SK-N-SH (cell line): ENCODE measurements at regions not wholly inside any gene's neighbourhood (a gene's known extent, or its start where the extent isn't known, plus 50 kb on each side); places are given as distances from the start of the nearest gene placed in this dataset.

Experiments used
- CTCF ChIA-PET: fragments of 300-600, 350-600 bp; formaldehyde crosslinking; extraction: SDS; loops from one replicate; lab custom pipeline; 2021; lab: Yijun Ruan, JAX
- POLR2A ChIA-PET: fragments of 350-600 bp; sonication (Branson Sonifier 250); formaldehyde crosslinking; extraction: SDS; loops from one replicate; lab custom pipeline; 2020; ENCODE audit warnings: antibody characterized with exemption, inconsistent platforms; lab: Yijun Ruan, JAX
- DNase-seq: peaks from one replicate; pipeline ENCODE4 v3.0.0; 2012
- H2AFZ ChIP-seq: fragments of 200-600 bp; sonication (generic); 2 replicates; pipeline ENCODE4 v1.8.1; 2016; ENCODE audit warnings: antibody characterized with exemption, mild to moderate bottlenecking, low read depth
- H3F3A ChIP-seq: fragments of 200-600 bp; sonication (generic); replicated peaks from 2 replicates; pipeline ENCODE3; 2016; ENCODE audit warnings: antibody characterized with exemption, mild to moderate bottlenecking; ENCODE audit not compliant: insufficient read depth
- H3K27ac ChIP-seq, 2 experiments: fragments of 200-500 bp in 1 of 2; fragments of 200-600 bp in 1 of 2; sonication (Bioruptor generic) in 1 of 2; sonication (generic), shearing (Covaris generic) in 1 of 2; 2 replicates each; pipeline versions ENCODE4 v1.5.1 to v1.6.1; 2014 to 2016; ENCODE audit warnings: low read depth in 2 of 2, inconsistent platforms in 1 of 2, low read length in 1 of 2, mild to moderate bottlenecking in 1 of 2, mixed read lengths in 1 of 2
- H3K27me3 ChIP-seq: fragments of 200-600 bp; sonication (generic), shearing (Covaris generic); 2 replicates; pipeline ENCODE4 v1.6.1; 2016; ENCODE audit warnings: mixed run types; ENCODE audit not compliant: insufficient read depth
- H3K36me3 ChIP-seq, 2 experiments: fragments of 200-500 bp in 1 of 2; fragments of 200-600 bp in 1 of 2; sonication (Bioruptor generic) in 1 of 2; sonication (generic) in 1 of 2; replicated peaks in 1 of 2; 2 replicates each; pipeline versions ENCODE3 to v1.5.1; 2014 to 2016; ENCODE audit warnings: low read length in 1 of 2, mild to moderate bottlenecking in 1 of 2; ENCODE audit not compliant: insufficient read depth in 2 of 2, control insufficient read depth in 1 of 2
- H3K4me1 ChIP-seq, 2 experiments: fragments of 200-500 bp in 1 of 2; fragments of 200-600 bp in 1 of 2; sonication (Bioruptor generic) in 1 of 2; sonication (generic), shearing (Covaris generic) in 1 of 2; 2 replicates each; pipeline versions ENCODE4 v1.5.1 to v1.6.1; 2014 to 2016; ENCODE audit warnings: low read depth in 1 of 2, low read length in 1 of 2, mixed run types in 1 of 2; ENCODE audit not compliant: insufficient read depth in 2 of 2, control insufficient read depth in 1 of 2
- H3K4me2 ChIP-seq: fragments of 200-600 bp; sonication (generic), shearing (Covaris generic); 2 replicates; pipeline ENCODE4 v1.6.1; 2017; ENCODE audit warnings: mixed run types
- H3K4me3 ChIP-seq, 2 experiments: fragments of 200-500 bp in 1 of 2; fragments of 200-600 bp in 1 of 2; sonication (Bioruptor generic) in 1 of 2; sonication (generic), shearing (Covaris generic) in 1 of 2; 2 replicates each; pipeline versions ENCODE4 v1.5.1 to v1.8.1; 2014 to 2016; ENCODE audit warnings: low read depth in 2 of 2, inconsistent platforms in 1 of 2, low read length in 1 of 2, mild to moderate bottlenecking in 1 of 2, mixed read lengths in 1 of 2, moderate library complexity in 1 of 2
- H3K79me2 ChIP-seq: fragments of 200-600 bp; sonication (generic); 2 replicates; pipeline ENCODE4 v1.8.1; 2017; ENCODE audit warnings: mild to moderate bottlenecking; ENCODE audit not compliant: insufficient read depth
- H3K9ac ChIP-seq: fragments of 200-600 bp; sonication (generic); 2 replicates; pipeline ENCODE4 v1.6.1; 2017; ENCODE audit warnings: mixed run types
- H3K9me2 ChIP-seq: fragments of 200-600 bp; sonication (generic); 2 replicates; pipeline ENCODE4 v1.6.1; 2017; ENCODE audit warnings: mixed run types
- H3K9me3 ChIP-seq: fragments of 200-600 bp; sonication (generic); 2 replicates; pipeline ENCODE4 v1.6.1; 2017; ENCODE audit warnings: mixed run types, mild to moderate bottlenecking, moderate library complexity
- H4K20me1 ChIP-seq: fragments of 200-600 bp; sonication (generic); 2 replicates; pipeline ENCODE4 v1.6.1; 2017; ENCODE audit warnings: mild to moderate bottlenecking, mixed run types; ENCODE audit not compliant: insufficient read depth
- CHD2 ChIP-seq: fragments of 150-350 bp; IDR thresholded peaks from 2 replicates; pipeline ENCODE4 v1.6.1; 2018; ENCODE audit warnings: low read length; ENCODE audit not compliant: partially characterized antibody
- EP300 ChIP-seq, 2 experiments: IDR thresholded peaks; 2 replicates each; pipeline versions ENCODE4 v1.4.0 to v1.6.1; 2012; ENCODE audit warnings: borderline replicate concordance in 1 of 2, low read depth in 1 of 2, low read length in 1 of 2
- EZH2phosphoT487 ChIP-seq: fragments of 200-600 bp; sonication (generic); IDR thresholded peaks from 2 replicates; pipeline ENCODE4 v1.6.1; 2017; ENCODE audit warnings: low read depth, mixed run types, mild to moderate bottlenecking, antibody characterized with exemption, moderate library complexity, borderline replicate concordance
- FOXJ3 ChIP-seq: sonication (generic); formaldehyde crosslinking; IDR thresholded peaks from 2 replicates; pipeline ENCODE4 v1.5.1; 2020; ENCODE audit warnings: mild to moderate bottlenecking, missing genetic modification reagents
- FOXM1 ChIP-seq: IDR thresholded peaks from 2 replicates; pipeline ENCODE4 v1.4.0; 2012; ENCODE audit warnings: low read depth, mild to moderate bottlenecking
- GABPA ChIP-seq: IDR thresholded peaks from 2 replicates; pipeline ENCODE4 v1.4.0; 2012; ENCODE audit warnings: low read depth, mild to moderate bottlenecking
- GATA2 ChIP-seq: sonication (generic); formaldehyde crosslinking; IDR thresholded peaks from 2 replicates; pipeline ENCODE4 v1.5.0; 2020; ENCODE audit warnings: mild to moderate bottlenecking, missing genetic modification reagents
- IRF3 ChIP-seq: fragments of 150-350 bp; IDR thresholded peaks from 2 replicates; pipeline ENCODE4 v1.6.1; 2016; ENCODE audit warnings: mild to moderate bottlenecking, low read depth, low read length
- MEF2A ChIP-seq: IDR thresholded peaks from 2 replicates; pipeline ENCODE4 v1.4.0; 2012; ENCODE audit warnings: low read depth, borderline replicate concordance
- NRF1 ChIP-seq: IDR thresholded peaks from 2 replicates; pipeline ENCODE4 v1.6.1; 2012; ENCODE audit warnings: low read depth, mild to moderate bottlenecking, low read length
- POLR2AphosphoS5 ChIP-seq: IDR thresholded peaks from 2 replicates; pipeline ENCODE4 v1.6.1; 2012; ENCODE audit warnings: low read depth, low read length
- RAD21 ChIP-seq: IDR thresholded peaks from 2 replicates; pipeline ENCODE4 v1.6.1; 2012; ENCODE audit warnings: mild to moderate bottlenecking, low read length
- RCOR1 ChIP-seq: fragments of 150-350 bp; IDR thresholded peaks from 2 replicates; pipeline ENCODE4 v1.6.1; 2017; ENCODE audit warnings: antibody characterized with exemption, low read length
- TCF12 ChIP-seq: IDR thresholded peaks from 2 replicates; pipeline ENCODE4 v1.4.0; 2012
- WGBS: methylation state at CpG from one replicate; pipeline ENCODE4 v1.1.6; 2017; ENCODE audit warnings: low lambda C conversion rate; 5-methylcytosine and 5-hydroxymethylcytosine counted together
- TF ChIP-seq, protein P1 (sequence below): IDR thresholded peaks from 2 replicates; pipeline ENCODE4; 2012

GRCh38 chr21:26709090-26709489 lies 136.0 kb upstream of the CYYR1 start:
- 0 out of 2 replicates have a peak, but pooled peaks cover 3% of the 10 kb centered on the region for H3K9me2 ChIP-seq
- no peaks in the 10 kb centered on the region for H4K20me1 ChIP-seq
- TF ChIP-seq EP300 (IDR thresholded peaks at IDR 0.05; ENCODE audit: borderline replicate concordance in 1 of 2, low read depth in 1 of 2, low read length in 1 of 2), result no peak
- TF ChIP-seq NRF1, result no peak
- TF ChIP-seq, protein P1, sequence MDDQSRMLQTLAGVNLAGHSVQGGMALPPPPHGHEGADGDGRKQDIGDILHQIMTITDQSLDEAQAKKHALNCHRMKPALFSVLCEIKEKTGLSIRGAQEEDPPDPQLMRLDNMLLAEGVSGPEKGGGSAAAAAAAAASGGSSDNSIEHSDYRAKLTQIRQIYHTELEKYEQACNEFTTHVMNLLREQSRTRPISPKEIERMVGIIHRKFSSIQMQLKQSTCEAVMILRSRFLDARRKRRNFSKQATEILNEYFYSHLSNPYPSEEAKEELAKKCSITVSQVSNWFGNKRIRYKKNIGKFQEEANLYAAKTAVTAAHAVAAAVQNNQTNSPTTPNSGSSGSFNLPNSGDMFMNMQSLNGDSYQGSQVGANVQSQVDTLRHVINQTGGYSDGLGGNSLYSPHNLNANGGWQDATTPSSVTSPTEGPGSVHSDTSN, result no peak
- no peak for TF ChIP-seq FOXM1
- no peak for TF ChIP-seq RAD21
- TF ChIP-seq GATA2 (CRISPR knock-in tag), result no peak
- TF ChIP-seq EZH2phosphoT487, result no peak
- no peak for DNase-seq
- H3K9me3 ChIP-seq, result no peaks in the 10 kb centered on the region
- no peaks in the 10 kb centered on the region for H3K36me3 ChIP-seq
- no peaks in the 10 kb centered on the region for H3K27me3 ChIP-seq
- H3K9ac ChIP-seq, result no peak overlapping the region
- whole genome bisulfite sequencing, result 65% methylated on average over 7 of the region's 7 CpGs
- H3K4me3 ChIP-seq, result no peak overlapping the region
- H2AFZ ChIP-seq, result no peak overlapping the region
- H3K27ac ChIP-seq, result no peak overlapping the region
- ChIA-PET CTCF (interaction anchor here (1.0 to 1.6 kb wide), 2 partner anchors 8 to 1101 kb away, joined by 4 read pairs; no protein-coding TSS in a partner anchor), POLR2A (no interaction called here)
- H3K4me2 ChIP-seq, result no peak overlapping the region
- no peaks in the 10 kb centered on the region for H3F3A ChIP-seq
- no peaks in the 10 kb centered on the region for H3K4me1 ChIP-seq
- H3K79me2 ChIP-seq, result no peaks in the 10 kb centered on the region

DNA sequence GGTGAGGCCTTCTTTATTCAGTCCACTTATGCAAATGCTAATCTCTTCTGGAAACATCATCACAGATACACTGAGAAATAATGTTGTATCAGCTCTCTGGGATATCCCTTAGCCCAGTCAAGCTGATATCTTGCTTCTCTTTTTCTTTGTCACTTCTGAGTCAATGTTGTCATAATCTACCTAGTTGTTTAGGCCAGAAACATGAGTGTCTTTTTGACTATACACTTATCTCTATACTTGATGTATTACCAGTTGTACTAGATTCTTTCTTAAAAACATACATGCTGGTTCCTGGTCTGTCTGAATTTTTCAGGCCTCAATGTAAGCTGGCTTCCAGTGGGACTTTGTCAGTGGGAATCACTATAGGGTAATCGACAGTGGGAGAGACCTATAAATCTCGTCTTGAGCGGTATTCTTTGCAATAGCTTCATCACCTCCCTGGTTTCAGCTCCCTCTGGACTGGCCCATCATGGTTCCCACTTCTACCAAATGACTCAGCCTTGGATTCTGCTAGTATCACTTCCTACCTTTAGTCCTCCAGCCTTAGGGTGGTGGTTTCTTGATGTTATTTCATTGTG lies 135.2 kb upstream of the CYYR1 start:
- Histone ChIP-seq H3K27ac (no peak overlapping the region), H4K20me1 (no peaks in the 10 kb centered on the region), H3K4me1 (no peaks in the 10 kb centered on the region), H3K4me2 (no peak overlapping the region), H3K79me2 (no peaks in the 10 kb centered on the region), H3K9me3 (no peaks in the 10 kb centered on the region), H3K9ac (no peak overlapping the region), H3F3A (no peaks in the 10 kb centered on the region), H3K4me3 (no peak overlapping the region), H2AFZ (no peak overlapping the region), H3K27me3 (no peaks in the 10 kb centered on the region), H3K9me2 (no peaks in the 10 kb centered on the region), H3K36me3 (no peaks in the 10 kb centered on the region)
- 81% methylated on average over 3 of the region's 3 CpGs for WGBS
- TF ChIP-seq RCOR1 (no peak), NRF1 (no peak), POLR2AphosphoS5 (no peak), TCF12 (no peak), GABPA (no peak), EP300 (IDR thresholded peaks at IDR 0.05; ENCODE audit: borderline replicate concordance in 1 of 2, low read depth in 1 of 2, low read length in 1 of 2) (no peak), MEF2A (no peak), FOXM1 (no peak), FOXJ3 (CRISPR knock-in tag) (no peak), CHD2 (no peak), IRF3 (no peak)
- TF ChIP-seq, protein P1, result no peak
- no peak for DNase-seq
- CTCF ChIA-PET, result interaction anchor here (0.7 to 1.3 kb wide), 4 partner anchors 9 to 153 kb away, joined by 3 to 4 read pairs (median 4); no protein-coding TSS in a partner anchor
- POLR2A ChIA-PET, result no interaction called here
